Hepatocyte (in vitro differentiated cells): ENCODE measurements at regions not wholly inside any gene's neighbourhood (a gene's known extent, or its start where the extent isn't known, plus 50 kb on each side); places are given as distances from the start of the nearest gene placed in this dataset.

Experiments used
- CTCF ChIP-seq: fragments of 200-600 bp; sonication (generic); IDR thresholded peaks from 2 replicates; pipeline ENCODE4 v1.5.1; 2016; ENCODE audit warnings: antibody characterized with exemption, mild to moderate bottlenecking; ENCODE audit not compliant: poor library complexity
- EZH2 ChIP-seq: fragments of 200-600 bp; sonication (generic); IDR thresholded peaks from 2 replicates; pipeline ENCODE4 v1.6.1; 2016; ENCODE audit warnings: antibody characterized with exemption, mild to moderate bottlenecking, borderline replicate concordance
- EZH2phosphoT487 ChIP-seq: fragments of 200-600 bp; sonication (generic); IDR thresholded peaks from one replicate; pipeline ENCODE4 v1.6.1; 2018; ENCODE audit warnings: antibody characterized with exemption, mild to moderate bottlenecking, low read depth, moderate library complexity; ENCODE audit not compliant: unreplicated experiment, severe bottlenecking

- no peak for TF ChIP-seq CTCF
- TF ChIP-seq EZH2 = no peak
- TF ChIP-seq EZH2phosphoT487 = no peak
Observed at GRCh38 chr6:49151033-49151432, 312.0 kb downstream of the MMUT start.
